Psoas muscle (tissue), 7 donors: ENCODE measurements at regions not wholly inside any gene's neighbourhood (a gene's known extent, or its start where the extent isn't known, plus 50 kb on each side); places are given as distances from the start of the nearest gene placed in this dataset.

Experiments
- ATAC-seq, 4 donors: fragments of 200-7000 bp; cut with Tn5 transposase; one replicate each; pipeline ENCODE4 v1.9.1; 2020; ENCODE audit warnings: moderate library complexity in 3 of 4, mild to moderate bottlenecking in 2 of 4
- DNase-seq, 2 donors: peaks; one replicate each; pipeline ENCODE4 v3.0.0-alpha.2; 2020
- H3K27ac ChIP-seq: fragments of 200-600 bp; one replicate; pipeline ENCODE4 v1.8.0; 2022
- H3K27me3 ChIP-seq, 3 donors: fragments of 200-600 bp in 1 of 3; one replicate each; pipeline versions ENCODE4 v1.6.1 to v1.8.0; 2013 to 2022; ENCODE audit warnings: low read length in 2 of 3, mild to moderate bottlenecking in 2 of 3, moderate library complexity in 1 of 3; ENCODE audit not compliant: insufficient read depth in 3 of 3
- H3K36me3 ChIP-seq, 2 donors: fragments of 200-600 bp in 1 of 2; one replicate each; pipeline versions ENCODE4 v1.6.1 to v1.8.0; 2013 to 2022; ENCODE audit warnings: low read depth in 1 of 2, mild to moderate bottlenecking in 1 of 2, moderate library complexity in 1 of 2; ENCODE audit not compliant: insufficient read depth in 1 of 2
- H3K4me1 ChIP-seq: fragments of 200-600 bp; one replicate; pipeline ENCODE4 v1.8.0; 2022
- H3K4me3 ChIP-seq: fragments of 200-600 bp; one replicate; pipeline ENCODE4 v1.8.0; 2022; ENCODE audit warnings: mild to moderate bottlenecking
- H3K9me3 ChIP-seq: fragments of 200-600 bp; one replicate; pipeline ENCODE4 v1.8.0; 2022
- WGBS, 3 donors: extraction: QIAGEN DNeasy Blood & Tissue Kit; methylation state at CpG; one replicate each; pipeline versions ENCODE4 v1.1.6 to v1.1.7; 2013; 5-methylcytosine and 5-hydroxymethylcytosine counted together
- intact Hi-C, 2 donors: fragments of 100-400 bp; cut with DNase I; formaldehyde crosslinking; loops; one replicate each; pipeline versions ENCODE4 v1.11.0 to v1.14.2; 2022
- TF ChIP-seq, protein P1 (sequence below): fragments of 200-600 bp; IDR thresholded peaks from one replicate; pipeline ENCODE4 v1.8.0; 2022; ENCODE audit warnings: antibody characterized with exemption
- donor health status: healthy with polysubstance abuse.
- donor health status: DM: no; HTN: no; CAD: no; lungs with moderate emphysema.
- donor health status: Bipolar disorder and iron deficiency.
- donor health status: healthy.
- donor health status: DM: yes; HTN: yes; CAD: no.
- donor health status: DM: no; HTN: no; CAD: no.
- donor health status: DM: yes; HTN: yes; CAD: no.

DNA sequence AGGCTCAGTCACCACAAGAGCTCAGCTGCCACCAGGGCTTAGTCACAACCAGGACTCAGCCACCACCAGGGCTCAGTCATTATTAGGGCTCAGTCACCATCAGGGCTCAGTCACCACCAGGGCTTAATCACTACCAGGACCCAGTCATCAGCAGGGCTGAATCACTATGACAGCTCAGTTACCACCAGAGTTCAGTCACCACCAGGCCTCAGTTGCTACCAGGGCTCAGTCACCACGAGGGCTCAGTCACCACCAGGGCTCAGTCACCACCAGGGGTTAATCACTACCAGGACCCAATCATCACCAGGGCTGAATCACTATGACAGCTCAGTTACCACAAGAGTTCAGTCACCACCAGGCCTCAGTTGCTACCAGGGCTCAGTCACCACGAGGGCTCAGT is 196.2 kb downstream of the NPHP4 start:
- H3K4me1 ChIP-seq = no peaks in the 10 kb centered on the region
- H3K36me3 ChIP-seq = no peaks in the 10 kb centered on the region
- H3K27ac ChIP-seq = no peak overlapping the region
- H3K27me3 ChIP-seq = peaks cover 0 to 12% (median 10%) of the 10 kb centered on the region in 3 donors
- ATAC-seq = no peak
- DNase-seq = no peak
- TF ChIP-seq, protein P1, sequence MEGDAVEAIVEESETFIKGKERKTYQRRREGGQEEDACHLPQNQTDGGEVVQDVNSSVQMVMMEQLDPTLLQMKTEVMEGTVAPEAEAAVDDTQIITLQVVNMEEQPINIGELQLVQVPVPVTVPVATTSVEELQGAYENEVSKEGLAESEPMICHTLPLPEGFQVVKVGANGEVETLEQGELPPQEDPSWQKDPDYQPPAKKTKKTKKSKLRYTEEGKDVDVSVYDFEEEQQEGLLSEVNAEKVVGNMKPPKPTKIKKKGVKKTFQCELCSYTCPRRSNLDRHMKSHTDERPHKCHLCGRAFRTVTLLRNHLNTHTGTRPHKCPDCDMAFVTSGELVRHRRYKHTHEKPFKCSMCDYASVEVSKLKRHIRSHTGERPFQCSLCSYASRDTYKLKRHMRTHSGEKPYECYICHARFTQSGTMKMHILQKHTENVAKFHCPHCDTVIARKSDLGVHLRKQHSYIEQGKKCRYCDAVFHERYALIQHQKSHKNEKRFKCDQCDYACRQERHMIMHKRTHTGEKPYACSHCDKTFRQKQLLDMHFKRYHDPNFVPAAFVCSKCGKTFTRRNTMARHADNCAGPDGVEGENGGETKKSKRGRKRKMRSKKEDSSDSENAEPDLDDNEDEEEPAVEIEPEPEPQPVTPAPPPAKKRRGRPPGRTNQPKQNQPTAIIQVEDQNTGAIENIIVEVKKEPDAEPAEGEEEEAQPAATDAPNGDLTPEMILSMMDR = no peak
- no peak overlapping the region for H3K4me3 ChIP-seq
- H3K9me3 ChIP-seq = no peaks in the 10 kb centered on the region
- intact Hi-C loops = no loop called here
- WGBS, 3 donors = 85 to 94% (median 92%) methylated on average over 2 of the region's 2 CpGs

GRCh38 chr1:5794279-5794678 is 197.9 kb downstream of the NPHP4 start:
- ATAC-seq (no peak), DNase-seq (no peak)
- Histone ChIP-seq H3K36me3 (no peaks in the 10 kb centered on the region), H3K4me1 (no peaks in the 10 kb centered on the region), H3K27me3 (peaks cover 0 to 8% (median 6%) of the 10 kb centered on the region in 3 donors), H3K27ac (no peak overlapping the region), H3K4me3 (no peak overlapping the region), H3K9me3 (no peaks in the 10 kb centered on the region)
- 86 to 88% (median 88%) methylated on average over 7 of the region's 7 CpGs for WGBS, 3 donors
- TF ChIP-seq, protein P1 = no peak
- intact Hi-C loops = no loop called here

GRCh38 chr1:5793516-5793915 is 198.7 kb downstream of the NPHP4 start:
- TF ChIP-seq, protein P1 = no peak
- ATAC-seq (no peak), DNase-seq (no peak)
- no peaks in the 10 kb centered on the region for H3K4me1 ChIP-seq
- intact Hi-C loops = no loop called here
- no peaks in the 10 kb centered on the region for H3K36me3 ChIP-seq
- 47 to 60% (median 52%) methylated on average over 4 of the region's 4 CpGs for WGBS, 3 donors
- H3K27me3 ChIP-seq = peaks cover 0 to 6% (median 6%) of the 10 kb centered on the region in 3 donors
- no peak overlapping the region for H3K4me3 ChIP-seq
- no peaks in the 10 kb centered on the region for H3K9me3 ChIP-seq
- H3K27ac ChIP-seq = no peak overlapping the region

DNA sequence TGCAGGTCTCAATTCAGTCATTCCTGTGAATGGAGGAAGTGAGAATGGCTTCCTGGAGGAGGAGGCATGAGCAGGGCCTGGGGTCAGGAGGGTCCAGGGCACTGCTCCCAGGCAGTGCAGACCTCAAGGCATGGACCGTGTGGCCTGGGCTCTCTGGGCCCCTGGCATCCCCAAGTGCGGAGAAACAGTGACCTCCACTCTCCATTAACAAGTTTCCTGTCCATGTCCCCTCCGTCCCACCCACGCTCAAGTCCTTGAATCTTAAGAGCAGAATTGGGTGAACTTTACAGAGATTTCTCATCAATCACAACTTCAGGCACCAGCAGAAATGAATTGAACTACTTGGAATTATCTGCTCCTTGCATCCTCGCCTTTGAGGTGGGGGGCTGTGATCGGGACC is 211.1 kb downstream of the NPHP4 start:
- intact Hi-C loops = no loop called here
- DNase-seq (no peak), ATAC-seq (no peak)
- Histone ChIP-seq H3K27ac (no peak overlapping the region), H3K36me3 (no peaks in the 10 kb centered on the region), H3K27me3 (peaks cover 0 to 3% (median 0%) of the 10 kb centered on the region in 3 donors), H3K9me3 (no peaks in the 10 kb centered on the region), H3K4me3 (no peak overlapping the region), H3K4me1 (no peaks in the 10 kb centered on the region)
- WGBS, 3 donors = 70 to 81% (median 78%) methylated on average over 6 of the region's 6 CpGs
- TF ChIP-seq, protein P1 = no peak

DNA sequence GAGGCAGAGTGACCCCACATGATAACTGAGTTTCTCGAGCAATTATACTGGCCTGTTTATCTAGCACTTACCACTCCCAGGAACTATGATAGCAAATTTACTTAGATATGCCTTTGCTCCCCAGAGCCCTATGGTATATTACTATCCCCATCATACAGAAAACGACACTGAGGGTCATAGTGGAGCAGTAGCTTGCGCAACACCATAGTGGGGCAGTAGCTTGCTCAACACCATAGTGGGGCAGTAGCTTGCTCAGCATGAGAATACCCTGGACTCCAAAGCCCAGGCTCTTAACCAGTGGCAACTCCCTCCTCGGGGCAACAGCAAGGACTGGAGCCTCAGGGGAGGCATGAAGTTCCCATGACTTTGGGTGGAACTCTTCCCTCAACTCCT is 211.9 kb downstream of the NPHP4 start:
- H3K36me3 ChIP-seq = no peaks in the 10 kb centered on the region
- no peaks in the 10 kb centered on the region for H3K9me3 ChIP-seq
- WGBS, 3 donors = 75 to 87% (median 85%) methylated on average over 4 of the region's 4 CpGs
- intact Hi-C loops = no loop called here
- H3K4me3 ChIP-seq = no peak overlapping the region
- no peak for ATAC-seq
- H3K4me1 ChIP-seq = no peaks in the 10 kb centered on the region
- no peak for DNase-seq
- H3K27me3 ChIP-seq = peaks cover 0 to 3% (median 0%) of the 10 kb centered on the region in 3 donors
- no peak overlapping the region for H3K27ac ChIP-seq
- TF ChIP-seq, protein P1 = no peak
